T-cell (primary cell): ENCODE measurements at regions not wholly inside any gene's neighbourhood (a gene's known extent, or its start where the extent isn't known, plus 50 kb on each side); places are given as distances from the start of the nearest gene placed in this dataset.

ENCODE experiments used
- ATAC-seq, 4 experiments: fragments of 200-7000 bp in 3 of 4; fragments of 150-1000 bp in 1 of 4; cut with Tn5 transposase; replicated peaks in 1 of 4; 1 replicate in 3 of 4; 2 replicates in 1 of 4; pipeline ENCODE4 v1.10.0; 2021; ENCODE audit warnings: moderate library complexity in 3 of 4, mild to moderate bottlenecking in 2 of 4, moderate number of reproducible peaks in 1 of 4
- CTCF ChIA-PET, 2 donors: fragments of 300-600 bp; sonication (Branson Sonifier 250); formaldehyde crosslinking; loops; one replicate each; lab custom pipeline; 2022; ENCODE audit warnings: antibody characterized with exemption in 2 of 2; lab: Charles Lee
- POLR2A ChIA-PET, 2 donors: fragments of 300-600 bp; sonication (Branson Sonifier 250); formaldehyde crosslinking; loops; one replicate each; lab custom pipeline; 2022; ENCODE audit warnings: antibody characterized with exemption in 2 of 2; lab: Charles Lee
- DNase-seq, 35 experiments: peaks; one replicate each; pipeline versions ENCODE4 v3.0.0 to v3.0.0-alpha.2; 2013 to 2023
- H3K27ac ChIP-seq: one replicate; pipeline ENCODE4 v1.5.1; 2013; ENCODE audit warnings: low read length
- H3K27me3 ChIP-seq, 2 experiments: replicated peaks in 1 of 2; 1 replicate in 1 of 2; 2 replicates in 1 of 2; pipeline versions ENCODE4 v1.6.1 to v1.7.0; 2013; ENCODE audit warnings: low read length in 1 of 2, mixed read lengths in 1 of 2; ENCODE audit not compliant: control insufficient read depth in 2 of 2, insufficient read depth in 2 of 2; ENCODE audit errors: extremely low read depth in 1 of 2
- H3K36me3 ChIP-seq, 2 donors: 1 replicate in 1 of 2; 2 replicates in 1 of 2; pipeline versions ENCODE4 v1.6.1 to v1.7.0; 2013; ENCODE audit warnings: low read length in 1 of 2; ENCODE audit not compliant: control insufficient read depth in 2 of 2, insufficient read depth in 1 of 2; ENCODE audit errors: extremely low read depth in 1 of 2
- H3K4me1 ChIP-seq, 2 experiments: 1 replicate in 1 of 2; 2 replicates in 1 of 2; pipeline versions ENCODE4 v1.6.1 to v1.7.0; 2013; ENCODE audit warnings: low read length in 2 of 2, mixed read lengths in 1 of 2; ENCODE audit not compliant: insufficient read depth in 2 of 2, control insufficient read depth in 1 of 2; ENCODE audit errors: extremely low read depth in 1 of 2
- H3K4me3 ChIP-seq, 2 donors: 1 replicate in 1 of 2; 2 replicates in 1 of 2; pipeline versions ENCODE4 v1.5.1 to v1.7.0; 2013; ENCODE audit warnings: mild to moderate bottlenecking in 2 of 2, low read length in 1 of 2, moderate library complexity in 1 of 2; ENCODE audit not compliant: control insufficient read depth in 1 of 2; ENCODE audit errors: extremely low read depth in 1 of 2
- H3K9me3 ChIP-seq: 2 replicates; pipeline ENCODE4 v1.7.0; 2013
- H3K27ac Mint-ChIP-seq, 2 donors: one replicate each; pipeline ENCODE4 v1.8.0; 2020 to 2021; ENCODE audit warnings: mild to moderate bottlenecking in 2 of 2, mixed read lengths in 2 of 2
- H3K27me3 Mint-ChIP-seq, 2 donors: one replicate each; pipeline ENCODE4 v1.8.0; 2021 to 2022; ENCODE audit warnings: mixed read lengths in 2 of 2
- H3K36me3 Mint-ChIP-seq: one replicate; pipeline ENCODE4 v1.8.0; 2021; ENCODE audit warnings: mixed read lengths
- H3K4me1 Mint-ChIP-seq, 3 donors: one replicate each; pipeline ENCODE4 v1.8.0; 2020 to 2022; ENCODE audit warnings: mixed read lengths in 3 of 3, mild to moderate bottlenecking in 1 of 3
- H3K4me3 Mint-ChIP-seq, 3 donors: one replicate each; pipeline ENCODE4 v1.8.0; 2020 to 2022; ENCODE audit warnings: mild to moderate bottlenecking in 3 of 3, mixed read lengths in 3 of 3, moderate library complexity in 3 of 3
- H3K9me3 Mint-ChIP-seq, 3 donors: one replicate each; pipeline ENCODE4 v1.8.0; 2020 to 2022; ENCODE audit warnings: mixed read lengths in 3 of 3
- WGBS: methylation state at CpG from one replicate; pipeline ENCODE4 v1.1.5; 2013; ENCODE audit warnings: missing lambda C conversion rate; ENCODE audit not compliant: insufficient coverage; 5-methylcytosine and 5-hydroxymethylcytosine counted together

GRCh38 chr2:7788736-7789135, 871.5 kb downstream of the RNF144A start:
- Mint-ChIP-seq H3K27me3 (peaks cover 0 to 2% of the 10 kb centered on the region in 2 donors), H3K9me3 (no peaks in the 10 kb centered on the region), H3K4me1 (no peaks in the 10 kb centered on the region), H3K4me3 (no peak overlapping the region), H3K36me3 (no peaks in the 10 kb centered on the region), H3K27ac (no peak overlapping the region)
- 100% methylated on average over 3 of the region's 8 CpGs for WGBS
- H3K27me3 ChIP-seq = no peaks in the 10 kb centered on the region
- H3K9me3 ChIP-seq = no peaks in the 10 kb centered on the region
- ATAC-seq (no peak), DNase-seq (no peak)
- H3K4me1 ChIP-seq = no peaks in the 10 kb centered on the region
- ChIA-PET CTCF (no interaction called here), POLR2A (no interaction called here)
- H3K4me3 ChIP-seq = no peak overlapping the region
- H3K27ac ChIP-seq = no peak overlapping the region
- no peaks in the 10 kb centered on the region for H3K36me3 ChIP-seq

- no peak overlapping the region for H3K27ac ChIP-seq
- no peaks in the 10 kb centered on the region for H3K9me3 Mint-ChIP-seq
- H3K4me1 ChIP-seq = no peaks in the 10 kb centered on the region
- H3K36me3 ChIP-seq = no peaks in the 10 kb centered on the region
- WGBS = 95% methylated on average over 6 of the region's 7 CpGs
- peaks cover 2 to 12% (median 4%) of the 10 kb centered on the region in 3 donors for H3K4me1 Mint-ChIP-seq
- ChIA-PET CTCF (no interaction called here), POLR2A (no interaction called here)
- H3K9me3 ChIP-seq = no peaks in the 10 kb centered on the region
- H3K4me3 Mint-ChIP-seq = no peak overlapping the region
- no peaks in the 10 kb centered on the region for H3K36me3 Mint-ChIP-seq
- DNase-seq = no peak
- no peaks in the 10 kb centered on the region for H3K27me3 ChIP-seq
- no peak for ATAC-seq
- no peaks in the 10 kb centered on the region for H3K27me3 Mint-ChIP-seq
- no peak overlapping the region for H3K4me3 ChIP-seq
- H3K27ac Mint-ChIP-seq = no peak overlapping the region
These were observed 874.9 kb downstream of the RNF144A start for GRCh38 chr2:7792031-7792651.

GRCh38 chr2:7795778-7796563, 878.8 kb downstream of the RNF144A start:
- no peak overlapping the region for H3K27ac Mint-ChIP-seq
- H3K9me3 Mint-ChIP-seq = peaks cover 0 to 7% (median 0%) of the 10 kb centered on the region in 3 donors
- Histone ChIP-seq H3K36me3 (no peaks in the 10 kb centered on the region), H3K27ac (no peak overlapping the region), H3K4me3 (no peak overlapping the region), H3K27me3 (no peaks in the 10 kb centered on the region), H3K9me3 (no peaks in the 10 kb centered on the region), H3K4me1 (no peaks in the 10 kb centered on the region)
- H3K4me3 Mint-ChIP-seq = no peak overlapping the region
- H3K27me3 Mint-ChIP-seq = no peaks in the 10 kb centered on the region
- ATAC-seq (no peak), DNase-seq (no peak)
- 90% methylated on average over 2 of the region's 7 CpGs for WGBS
- peaks cover 2 to 12% (median 4%) of the 10 kb centered on the region in 3 donors for H3K4me1 Mint-ChIP-seq
- CTCF ChIA-PET = no interaction called here
- no peaks in the 10 kb centered on the region for H3K36me3 Mint-ChIP-seq
- POLR2A ChIA-PET = no interaction called here

- ChIA-PET CTCF (no interaction called here), POLR2A (no interaction called here)
- Mint-ChIP-seq H3K4me3 (no peak overlapping the region), H3K27me3 (no peaks in the 10 kb centered on the region), H3K9me3 (peaks cover 3 to 12% (median 11%) of the 10 kb centered on the region in 3 donors), H3K36me3 (peaks cover 4% of the 10 kb centered on the region), H3K27ac (no peak overlapping the region), H3K4me1 (peaks cover 2 to 9% (median 4%) of the 10 kb centered on the region in 3 donors)
- H3K9me3 ChIP-seq = no peaks in the 10 kb centered on the region
- H3K27ac ChIP-seq = no peak overlapping the region
- ATAC-seq (no peak), DNase-seq (no peak)
- H3K36me3 ChIP-seq = no peaks in the 10 kb centered on the region
- H3K4me1 ChIP-seq = no peaks in the 10 kb centered on the region
- H3K27me3 ChIP-seq = peaks cover 0 to under 1% of the 10 kb centered on the region in 2 experiments
- H3K4me3 ChIP-seq = no peak overlapping the region
- no CpG with 5 or more reads among the region's 2 CpGs for WGBS
These were observed 881.8 kb upstream of the ID2 start for GRCh38 chr2:7800031-7800430.

DNA sequence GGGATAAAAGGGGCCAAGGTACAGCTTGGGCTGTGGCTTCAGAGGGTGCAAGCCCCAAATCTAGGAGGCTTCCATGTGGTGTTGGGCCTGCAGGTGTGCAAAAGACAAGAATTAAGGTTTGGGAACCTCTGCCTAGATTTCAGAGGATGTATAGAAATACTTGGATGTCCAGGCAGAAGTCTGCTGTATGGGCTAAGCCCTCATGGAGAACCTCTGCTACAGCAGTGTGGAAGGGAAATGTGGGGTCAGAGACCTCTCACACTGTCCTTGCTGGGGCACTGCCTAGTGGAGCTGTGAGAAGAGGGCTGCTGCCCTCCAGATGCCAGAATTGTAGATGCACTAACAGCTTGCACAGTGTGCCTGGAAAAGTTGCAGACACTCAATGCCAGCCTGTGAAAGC, 880.6 kb upstream of the ID2 start:
- H3K36me3 Mint-ChIP-seq = peaks cover 4% of the 10 kb centered on the region
- no peak for DNase-seq
- Histone ChIP-seq H3K27ac (no peak overlapping the region), H3K9me3 (no peaks in the 10 kb centered on the region), H3K27me3 (peaks cover 0 to 3% of the 10 kb centered on the region in 2 experiments), H3K36me3 (no peaks in the 10 kb centered on the region), H3K4me1 (no peaks in the 10 kb centered on the region), H3K4me3 (no peak overlapping the region)
- CTCF ChIA-PET = no interaction called here
- POLR2A ChIA-PET = no interaction called here
- H3K4me3 Mint-ChIP-seq = no peak overlapping the region
- peaks cover 0 to under 1% (median 0%) of the 10 kb centered on the region in 3 donors for H3K4me1 Mint-ChIP-seq
- no peak overlapping the region for H3K27ac Mint-ChIP-seq
- no peak for ATAC-seq
- no peaks in the 10 kb centered on the region for H3K27me3 Mint-ChIP-seq
- H3K9me3 Mint-ChIP-seq = peaks cover 3 to 12% (median 11%) of the 10 kb centered on the region in 3 donors

DNA sequence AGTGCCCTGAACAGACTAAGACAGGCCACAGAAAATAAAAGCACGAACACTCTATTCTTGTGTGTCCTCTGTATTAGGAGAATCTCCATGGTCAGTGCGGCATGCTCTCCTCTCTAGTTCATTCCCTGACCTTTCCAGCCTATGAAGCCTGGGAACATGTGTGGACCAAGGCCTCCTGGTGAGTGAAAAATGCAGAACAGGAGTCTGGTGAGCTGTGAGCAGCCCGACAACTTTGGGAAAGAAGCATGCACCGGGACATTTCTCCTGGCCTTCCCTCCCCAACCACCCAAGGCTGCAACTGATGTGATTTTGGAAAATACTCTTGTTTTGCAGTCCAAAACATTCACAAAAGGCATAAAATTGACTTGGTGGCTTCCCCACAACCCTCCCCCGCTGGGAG, 878.3 kb upstream of the ID2 start:
- no CpG with 5 or more reads among the region's 5 CpGs for WGBS
- Histone ChIP-seq H3K9me3 (no peaks in the 10 kb centered on the region), H3K27ac (no peak overlapping the region), H3K4me3 (no peak overlapping the region), H3K36me3 (no peaks in the 10 kb centered on the region), H3K27me3 (peaks cover 0 to 3% of the 10 kb centered on the region in 2 experiments), H3K4me1 (no peaks in the 10 kb centered on the region)
- Mint-ChIP-seq H3K9me3 (peaks cover 3 to 12% (median 11%) of the 10 kb centered on the region in 3 donors), H3K27ac (no peak overlapping the region), H3K4me3 (no peak overlapping the region), H3K36me3 (peaks cover 4% of the 10 kb centered on the region), H3K27me3 (no peaks in the 10 kb centered on the region), H3K4me1 (no peaks in the 10 kb centered on the region)
- ChIA-PET POLR2A (no interaction called here), CTCF (no interaction called here)
- ATAC-seq (no peak), DNase-seq (no peak)
